Mesothelial cell of epicardium (in vitro differentiated cells): ENCODE measurements at regions not wholly inside any gene's neighbourhood (a gene's known extent, or its start where the extent isn't known, plus 50 kb on each side); places are given as distances from the start of the nearest gene placed in this dataset.

Experiments used
- DNase-seq, 2 experiments: peaks; one replicate each; pipeline ENCODE4 v3.0.0; 2021; ENCODE audit warnings: low spot score in 2 of 2; ENCODE audit not compliant: unreplicated experiment in 2 of 2
- H3K27ac Mint-ChIP-seq: 2 replicates; pipeline ENCODE4 v1.8.0; 2021; ENCODE audit warnings: mixed read lengths
- H3K27me3 Mint-ChIP-seq: 2 replicates; pipeline ENCODE4 v1.8.0; 2021; ENCODE audit warnings: low read depth, mixed read lengths
- H3K36me3 Mint-ChIP-seq: 2 replicates; pipeline ENCODE4 v1.8.0; 2021; ENCODE audit warnings: mixed read lengths
- H3K4me1 Mint-ChIP-seq: 2 replicates; pipeline ENCODE4 v1.8.0; 2021; ENCODE audit warnings: mixed read lengths
- H3K4me3 Mint-ChIP-seq: 2 replicates; pipeline ENCODE4 v1.8.0; 2021; ENCODE audit warnings: mild to moderate bottlenecking, moderate library complexity, mixed read lengths
- H3K9me3 Mint-ChIP-seq: 2 replicates; pipeline ENCODE4 v1.8.0; 2021; ENCODE audit warnings: mixed read lengths
- TF ChIP-seq, protein P1 (sequence below): fragments of 200-600 bp; sonication (generic); IDR thresholded peaks from one replicate; pipeline ENCODE4 v1.5.0; 2021; ENCODE audit warnings: antibody characterized with exemption; ENCODE audit not compliant: unreplicated experiment

DNA sequence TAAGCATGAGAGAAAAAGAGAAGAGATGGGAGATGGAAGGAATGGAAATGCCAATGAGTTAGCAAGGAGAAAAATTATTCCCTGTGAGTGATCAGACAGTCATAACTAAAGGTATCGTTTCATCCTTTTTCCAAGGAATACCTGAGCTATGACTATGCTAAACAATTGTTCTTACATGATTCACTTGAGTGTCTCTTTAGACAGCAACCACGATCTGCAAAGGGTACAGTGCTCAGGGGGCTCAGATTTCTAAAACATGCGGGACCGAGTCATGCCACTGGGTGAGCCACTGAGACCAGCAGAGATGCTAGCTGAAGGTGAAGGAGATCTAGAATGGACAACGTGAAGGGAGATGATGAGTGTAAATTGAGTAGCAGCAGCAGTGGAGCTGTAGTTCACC lies 78.0 kb upstream of the CTTNBP2 start:
- TF ChIP-seq, protein P1, sequence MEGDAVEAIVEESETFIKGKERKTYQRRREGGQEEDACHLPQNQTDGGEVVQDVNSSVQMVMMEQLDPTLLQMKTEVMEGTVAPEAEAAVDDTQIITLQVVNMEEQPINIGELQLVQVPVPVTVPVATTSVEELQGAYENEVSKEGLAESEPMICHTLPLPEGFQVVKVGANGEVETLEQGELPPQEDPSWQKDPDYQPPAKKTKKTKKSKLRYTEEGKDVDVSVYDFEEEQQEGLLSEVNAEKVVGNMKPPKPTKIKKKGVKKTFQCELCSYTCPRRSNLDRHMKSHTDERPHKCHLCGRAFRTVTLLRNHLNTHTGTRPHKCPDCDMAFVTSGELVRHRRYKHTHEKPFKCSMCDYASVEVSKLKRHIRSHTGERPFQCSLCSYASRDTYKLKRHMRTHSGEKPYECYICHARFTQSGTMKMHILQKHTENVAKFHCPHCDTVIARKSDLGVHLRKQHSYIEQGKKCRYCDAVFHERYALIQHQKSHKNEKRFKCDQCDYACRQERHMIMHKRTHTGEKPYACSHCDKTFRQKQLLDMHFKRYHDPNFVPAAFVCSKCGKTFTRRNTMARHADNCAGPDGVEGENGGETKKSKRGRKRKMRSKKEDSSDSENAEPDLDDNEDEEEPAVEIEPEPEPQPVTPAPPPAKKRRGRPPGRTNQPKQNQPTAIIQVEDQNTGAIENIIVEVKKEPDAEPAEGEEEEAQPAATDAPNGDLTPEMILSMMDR: no peak
- peaks cover 5% of the 10 kb centered on the region for H3K4me1 Mint-ChIP-seq
- no peak overlapping the region for H3K4me3 Mint-ChIP-seq
- H3K27me3 Mint-ChIP-seq: no peaks in the 10 kb centered on the region
- no peaks in the 10 kb centered on the region for H3K36me3 Mint-ChIP-seq
- peaks cover 7% of the 10 kb centered on the region for H3K9me3 Mint-ChIP-seq
- H3K27ac Mint-ChIP-seq: no peak overlapping the region
- DNase-seq: no peak

DNA sequence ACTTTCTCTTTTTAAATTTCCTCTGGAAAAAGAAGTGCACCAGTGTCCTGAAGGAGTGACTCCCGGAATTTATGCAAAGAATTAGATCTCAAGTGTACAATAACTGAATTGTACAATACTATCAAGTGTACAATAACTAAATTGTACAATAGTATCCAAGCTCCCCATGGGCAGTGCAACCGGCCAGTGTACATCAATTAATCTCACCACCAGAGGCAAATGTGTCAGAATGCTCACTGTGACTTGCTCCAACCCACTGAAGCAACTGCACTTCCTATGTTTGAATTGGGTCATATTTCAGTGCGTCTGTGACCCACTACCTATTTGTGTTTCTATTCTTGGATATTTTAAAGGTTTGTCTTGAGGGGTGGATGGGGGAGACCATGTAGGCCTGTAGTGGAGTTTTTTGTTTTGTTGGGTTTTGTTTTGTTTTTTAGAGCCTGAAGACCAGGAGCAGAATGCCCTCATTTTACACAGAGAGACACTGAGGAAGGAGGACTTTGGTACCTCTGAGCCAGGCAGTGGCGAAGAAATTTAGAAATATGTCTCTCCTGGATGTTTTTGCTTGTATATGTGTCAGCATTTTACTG lies 78.5 kb upstream of the CTTNBP2 start:
- DNase-seq: no peak
- H3K27me3 Mint-ChIP-seq: no peaks in the 10 kb centered on the region
- no peak overlapping the region for H3K27ac Mint-ChIP-seq
- H3K4me1 Mint-ChIP-seq: no peaks in the 10 kb centered on the region
- no peaks in the 10 kb centered on the region for H3K36me3 Mint-ChIP-seq
- H3K4me3 Mint-ChIP-seq: no peak overlapping the region
- H3K9me3 Mint-ChIP-seq: peaks cover 7% of the 10 kb centered on the region
- TF ChIP-seq, protein P1: no peak

DNA sequence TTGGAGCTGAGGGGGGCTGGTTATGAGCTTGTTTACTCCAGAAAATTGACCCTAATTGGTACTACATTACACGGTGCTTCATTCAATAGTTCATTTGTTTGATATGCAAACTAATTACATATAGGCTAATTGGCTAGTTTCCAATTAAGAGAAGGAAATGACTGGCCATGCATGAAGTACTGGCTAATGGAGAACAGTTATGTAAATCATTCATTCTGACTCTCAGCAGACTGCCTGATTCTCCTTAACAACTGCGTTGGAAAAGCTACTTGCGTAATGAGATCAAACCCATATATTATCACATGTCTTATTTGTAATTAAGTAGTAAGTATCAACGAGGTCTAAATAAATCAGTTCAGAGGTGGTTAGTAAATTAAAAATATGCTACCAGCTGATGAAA lies 81.8 kb upstream of the CTTNBP2 start:
- DNase-seq: no peak
- Mint-ChIP-seq H3K9me3 (peaks cover 7% of the 10 kb centered on the region), H3K4me3 (no peak overlapping the region), H3K4me1 (peaks cover 2% of the 10 kb centered on the region), H3K27ac (no peak overlapping the region), H3K36me3 (no peaks in the 10 kb centered on the region), H3K27me3 (no peaks in the 10 kb centered on the region)
- TF ChIP-seq, protein P1: no peak

DNA sequence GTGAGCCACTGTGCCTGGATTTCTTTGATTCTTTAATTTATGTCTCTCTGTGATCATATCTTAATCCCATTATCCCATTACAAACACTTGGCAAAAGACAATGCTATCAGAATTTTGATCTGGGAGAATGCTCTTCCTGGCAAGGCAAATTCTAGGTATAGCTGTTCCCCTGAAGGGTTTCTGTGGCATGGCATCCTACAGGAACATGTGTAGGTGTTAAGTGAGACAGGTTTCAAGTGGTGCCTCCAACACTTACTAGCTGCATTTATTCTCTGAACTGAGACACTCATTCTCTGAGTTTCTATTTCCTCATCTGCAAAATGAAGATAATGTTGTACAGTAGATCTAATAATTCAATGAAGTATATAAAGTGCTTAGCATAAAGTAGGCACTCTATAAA lies 87.1 kb upstream of the CTTNBP2 start:
- TF ChIP-seq, protein P1: no peak
- Mint-ChIP-seq H3K9me3 (no peaks in the 10 kb centered on the region), H3K4me1 (peaks cover 36% of the 10 kb centered on the region), H3K27me3 (no peaks in the 10 kb centered on the region), H3K27ac (no peak overlapping the region), H3K36me3 (no peaks in the 10 kb centered on the region), H3K4me3 (no peak overlapping the region)
- DNase-seq: no peak

- peaks cover 36% of the 10 kb centered on the region for H3K4me1 Mint-ChIP-seq
- H3K27me3 Mint-ChIP-seq: no peaks in the 10 kb centered on the region
- DNase-seq: no peak
- TF ChIP-seq, protein P1: no peak
- H3K4me3 Mint-ChIP-seq: no peak overlapping the region
- no peaks in the 10 kb centered on the region for H3K36me3 Mint-ChIP-seq
- H3K27ac Mint-ChIP-seq: no peak overlapping the region
- H3K9me3 Mint-ChIP-seq: no peaks in the 10 kb centered on the region
These were observed 88.0 kb upstream of the CTTNBP2 start for GRCh38 chr7:117961235-117961634.

DNA sequence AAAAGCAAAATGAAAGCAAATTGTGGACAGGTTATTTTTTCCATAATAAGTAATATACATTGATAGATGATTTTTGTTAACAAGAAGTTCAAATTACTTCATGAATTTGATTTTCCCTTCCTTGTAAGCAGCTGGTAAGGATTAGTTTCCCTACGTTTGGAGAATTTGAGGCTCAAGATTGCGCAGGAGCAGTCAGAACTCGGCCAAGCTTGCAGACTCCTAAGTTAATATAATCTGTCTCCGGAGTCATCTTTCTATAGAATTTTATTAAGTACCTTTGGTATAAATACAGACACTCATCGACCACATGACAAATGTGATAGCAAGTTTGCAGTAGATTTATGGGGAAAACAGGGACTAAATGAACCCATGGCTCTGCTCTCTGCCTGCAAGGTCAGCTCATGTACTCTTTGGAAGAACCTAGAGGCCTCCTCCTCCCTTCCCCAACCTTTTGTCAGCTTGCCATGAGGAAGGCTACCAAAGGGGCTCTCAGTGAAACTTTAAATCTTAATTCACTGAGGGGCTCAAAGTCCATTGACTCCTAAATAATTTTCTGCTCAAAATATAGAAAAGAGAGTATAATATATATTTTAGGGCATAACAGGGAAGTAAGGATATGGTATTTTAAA lies 89.2 kb upstream of the CTTNBP2 start:
- no peak for DNase-seq
- no peaks in the 10 kb centered on the region for H3K36me3 Mint-ChIP-seq
- H3K27ac Mint-ChIP-seq: no peak overlapping the region
- peaks cover 36% of the 10 kb centered on the region for H3K4me1 Mint-ChIP-seq
- H3K27me3 Mint-ChIP-seq: no peaks in the 10 kb centered on the region
- no peak overlapping the region for H3K4me3 Mint-ChIP-seq
- TF ChIP-seq, protein P1: no peak
- H3K9me3 Mint-ChIP-seq: peaks cover 4% of the 10 kb centered on the region
